ENCODE measurements at regions not wholly inside any gene's neighbourhood (a gene's known extent, or its start where the extent isn't known, plus 50 kb on each side); places are given as distances from the start of the nearest gene placed in this dataset.

DNA sequence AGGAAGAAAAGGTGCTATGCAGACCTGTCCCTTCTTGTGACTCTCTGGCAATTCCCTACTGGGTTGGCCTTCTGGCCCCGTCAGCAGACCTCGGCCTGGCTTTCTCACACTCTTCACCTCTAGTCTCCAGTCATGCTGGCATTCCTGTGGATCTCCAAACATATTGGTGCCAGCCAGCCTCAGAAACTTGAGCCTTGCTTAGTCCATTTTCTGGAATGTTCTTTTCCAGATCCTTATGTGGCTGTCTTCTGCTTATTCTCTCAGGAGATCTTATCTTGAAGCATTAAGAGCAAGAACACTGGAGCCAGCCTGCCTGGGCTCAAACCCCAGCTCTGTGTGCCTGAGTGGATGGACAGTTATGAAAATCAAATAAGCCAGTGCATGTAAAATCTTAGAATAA lies 88.2 kb upstream of the NTRK3 start:
- DNase-seq, result no peak
- peaks cover 0 to 26% (median 0%) of the 10 kb centered on the region in 7 donors for H3K27me3 ChIP-seq (replicated peaks in 1 of 7)
- WGBS, 5 donors, result 80 to 95% (median 88%) methylated on average over 2 of the region's 2 CpGs
- intact Hi-C loops (cut with DNase I; ENCODE audit: low total_unique reads), result no loop called here
- no peaks in the 10 kb centered on the region for H3K36me3 ChIP-seq
- TF ChIP-seq POLR2A (IDR thresholded peaks at IDR 0.05) (no peak), POLR2AphosphoS5 (IDR thresholded peaks at IDR 0.05) (no peak)
- TF ChIP-seq, protein P1, sequence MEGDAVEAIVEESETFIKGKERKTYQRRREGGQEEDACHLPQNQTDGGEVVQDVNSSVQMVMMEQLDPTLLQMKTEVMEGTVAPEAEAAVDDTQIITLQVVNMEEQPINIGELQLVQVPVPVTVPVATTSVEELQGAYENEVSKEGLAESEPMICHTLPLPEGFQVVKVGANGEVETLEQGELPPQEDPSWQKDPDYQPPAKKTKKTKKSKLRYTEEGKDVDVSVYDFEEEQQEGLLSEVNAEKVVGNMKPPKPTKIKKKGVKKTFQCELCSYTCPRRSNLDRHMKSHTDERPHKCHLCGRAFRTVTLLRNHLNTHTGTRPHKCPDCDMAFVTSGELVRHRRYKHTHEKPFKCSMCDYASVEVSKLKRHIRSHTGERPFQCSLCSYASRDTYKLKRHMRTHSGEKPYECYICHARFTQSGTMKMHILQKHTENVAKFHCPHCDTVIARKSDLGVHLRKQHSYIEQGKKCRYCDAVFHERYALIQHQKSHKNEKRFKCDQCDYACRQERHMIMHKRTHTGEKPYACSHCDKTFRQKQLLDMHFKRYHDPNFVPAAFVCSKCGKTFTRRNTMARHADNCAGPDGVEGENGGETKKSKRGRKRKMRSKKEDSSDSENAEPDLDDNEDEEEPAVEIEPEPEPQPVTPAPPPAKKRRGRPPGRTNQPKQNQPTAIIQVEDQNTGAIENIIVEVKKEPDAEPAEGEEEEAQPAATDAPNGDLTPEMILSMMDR (IDR thresholded peaks at IDR 0.05 in 8 of 11, conservative IDR thresholded peaks at IDR 0.05 in 3 of 11), result no peak
- H3K9me3 ChIP-seq, result no peaks in the 10 kb centered on the region
- H3K4me1 ChIP-seq, result no peaks in the 10 kb centered on the region
- H3K4me3 ChIP-seq, result no peak overlapping the region
- H3K27ac ChIP-seq, result no peak overlapping the region

DNA sequence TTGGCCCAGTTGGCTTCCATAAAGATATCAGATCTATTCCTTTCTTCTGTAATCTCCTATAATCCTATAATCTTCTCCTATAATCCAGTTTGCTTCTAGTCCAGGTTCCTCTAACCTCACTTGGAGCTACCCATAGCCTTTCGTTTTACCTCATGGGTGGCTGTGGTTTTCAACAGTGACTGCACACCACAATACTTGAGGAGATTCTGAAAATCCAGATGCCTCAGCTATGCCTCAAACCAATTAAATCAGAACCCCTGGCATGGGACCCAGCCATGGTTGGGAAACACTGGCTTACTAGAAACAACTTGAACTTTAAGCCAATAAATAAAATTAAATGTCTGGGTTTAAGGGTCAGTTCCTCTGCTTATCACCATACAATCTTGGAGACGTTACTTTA lies 86.1 kb upstream of the NTRK3 start:
- no peak for DNase-seq
- intact Hi-C loops (cut with DNase I; ENCODE audit: low total_unique reads), result no loop called here
- no peak for TF ChIP-seq POLR2AphosphoS5 (IDR thresholded peaks at IDR 0.05)
- TF ChIP-seq, protein P1 (IDR thresholded peaks at IDR 0.05 in 8 of 11, conservative IDR thresholded peaks at IDR 0.05 in 3 of 11), result no peak
- no peak for TF ChIP-seq POLR2A (IDR thresholded peaks at IDR 0.05)
- Histone ChIP-seq H3K4me1 (no peaks in the 10 kb centered on the region), H3K9me3 (no peaks in the 10 kb centered on the region), H3K27me3 (replicated peaks in 1 of 7) (peaks cover 0 to 19% (median 0%) of the 10 kb centered on the region in 7 donors), H3K36me3 (no peaks in the 10 kb centered on the region), H3K27ac (no peak overlapping the region), H3K4me3 (no peak overlapping the region)
- 60 to 76% (median 64%) methylated on average over 2 of the region's 2 CpGs for WGBS, 5 donors

DNA sequence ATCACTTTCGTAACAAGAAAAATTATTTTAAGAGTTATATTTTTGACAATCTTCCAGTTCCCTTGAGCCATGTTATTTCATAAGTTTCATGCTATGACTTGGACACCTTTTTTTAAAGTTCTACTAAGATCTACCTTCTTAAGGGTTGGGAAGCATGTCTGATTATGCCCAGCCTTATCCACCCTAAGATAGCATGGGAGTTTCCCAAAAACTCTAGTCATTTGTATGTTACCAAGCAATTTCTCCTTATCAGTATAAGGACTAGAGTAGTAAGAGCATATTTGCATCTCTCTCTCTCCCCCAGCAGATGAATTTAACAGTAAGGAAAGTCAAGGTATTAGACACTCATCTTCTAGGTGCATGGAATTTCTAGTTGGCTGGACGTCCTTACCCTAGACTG lies 85.1 kb upstream of the NTRK3 start:
- no peak overlapping the region for H3K27ac ChIP-seq
- peaks cover 0 to 15% (median 0%) of the 10 kb centered on the region in 7 donors for H3K27me3 ChIP-seq (replicated peaks in 1 of 7)
- TF ChIP-seq POLR2AphosphoS5 (IDR thresholded peaks at IDR 0.05) (no peak), POLR2A (IDR thresholded peaks at IDR 0.05) (no peak)
- TF ChIP-seq, protein P1 (IDR thresholded peaks at IDR 0.05 in 8 of 11, conservative IDR thresholded peaks at IDR 0.05 in 3 of 11), result no peak
- intact Hi-C loops (cut with DNase I; ENCODE audit: low total_unique reads), result no loop called here
- H3K4me1 ChIP-seq, result no peaks in the 10 kb centered on the region
- no peak overlapping the region for H3K4me3 ChIP-seq
- WGBS, 5 donors, result 66 to 94% (median 84%) methylated on average over 2 of the region's 2 CpGs
- DNase-seq, result no peak
- H3K9me3 ChIP-seq, result no peaks in the 10 kb centered on the region
- H3K36me3 ChIP-seq, result no peaks in the 10 kb centered on the region

DNA sequence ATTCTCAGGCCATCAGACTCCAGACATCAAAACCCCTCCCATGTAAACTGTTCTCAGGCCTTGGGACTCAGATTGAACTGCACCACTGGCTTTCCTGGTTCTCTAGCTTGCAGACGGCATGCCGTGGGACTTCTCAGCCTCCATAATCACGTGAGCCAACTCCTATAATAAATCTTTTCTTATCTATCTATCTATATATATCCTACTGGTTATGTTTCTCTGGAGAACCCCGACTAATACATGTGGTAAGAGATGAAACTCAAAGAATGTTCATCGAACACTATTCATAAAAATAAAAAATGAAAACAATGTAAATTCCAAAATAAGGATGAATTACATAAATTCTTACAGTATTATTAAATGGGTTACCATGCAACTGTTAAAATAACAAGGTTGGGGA lies 84.5 kb upstream of the NTRK3 start:
- intact Hi-C loops (cut with DNase I; ENCODE audit: low total_unique reads), result no loop called here
- TF ChIP-seq, protein P1 (IDR thresholded peaks at IDR 0.05 in 8 of 11, conservative IDR thresholded peaks at IDR 0.05 in 3 of 11), result no peak
- TF ChIP-seq POLR2A (IDR thresholded peaks at IDR 0.05) (no peak), POLR2AphosphoS5 (IDR thresholded peaks at IDR 0.05) (no peak)
- H3K36me3 ChIP-seq, result no peaks in the 10 kb centered on the region
- H3K4me1 ChIP-seq, result no peaks in the 10 kb centered on the region
- no peak overlapping the region for H3K27ac ChIP-seq
- H3K9me3 ChIP-seq, result no peaks in the 10 kb centered on the region
- no peak overlapping the region for H3K4me3 ChIP-seq
- WGBS, 5 donors, result 79 to 89% (median 85%) methylated on average over 5 of the region's 5 CpGs
- peaks cover 0 to 22% (median 0%) of the 10 kb centered on the region in 7 donors for H3K27me3 ChIP-seq (replicated peaks in 1 of 7)
- no peak for DNase-seq
